ENCODE measurements at regions not wholly inside any gene's neighbourhood (a gene's known extent, or its start where the extent isn't known, plus 50 kb on each side); places are given as distances from the start of the nearest gene placed in this dataset.
"Not testable (repeated sequence)": the region's sequence is repeated elsewhere in the genome, so short reads cannot be mapped to it uniquely, and the experiment has no call there.

GRCh38 chr4:49323573-49323940 is 337.5 kb downstream of the CWH43 start:
- DNase-seq: not testable (repeated sequence)

Data from right lung (tissue), 2 donors.